ENCODE measurements at regions not wholly inside any gene's neighbourhood (a gene's known extent, or its start where the extent isn't known, plus 50 kb on each side); places are given as distances from the start of the nearest gene placed in this dataset.

DNA sequence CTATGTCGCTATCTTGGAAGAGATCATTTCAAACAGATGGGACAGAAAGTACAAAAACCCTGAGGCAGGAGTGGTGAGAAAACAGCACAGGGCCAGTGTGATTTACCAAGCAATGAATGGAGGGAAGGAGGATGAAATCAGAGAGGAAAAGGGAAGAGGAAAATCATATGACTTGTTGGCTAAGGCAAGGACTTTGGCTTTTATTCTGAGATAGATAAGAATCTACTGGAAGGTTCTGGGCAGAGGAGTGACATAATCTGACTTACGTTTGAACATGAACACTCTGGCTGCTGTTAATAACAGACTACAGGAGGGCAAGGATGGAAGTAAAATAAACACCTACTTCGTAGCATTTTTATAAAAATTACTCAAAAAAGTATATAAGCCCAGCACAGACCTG is 207.8 kb upstream of the SLC7A11 start:
- TF ChIP-seq, protein P1, sequence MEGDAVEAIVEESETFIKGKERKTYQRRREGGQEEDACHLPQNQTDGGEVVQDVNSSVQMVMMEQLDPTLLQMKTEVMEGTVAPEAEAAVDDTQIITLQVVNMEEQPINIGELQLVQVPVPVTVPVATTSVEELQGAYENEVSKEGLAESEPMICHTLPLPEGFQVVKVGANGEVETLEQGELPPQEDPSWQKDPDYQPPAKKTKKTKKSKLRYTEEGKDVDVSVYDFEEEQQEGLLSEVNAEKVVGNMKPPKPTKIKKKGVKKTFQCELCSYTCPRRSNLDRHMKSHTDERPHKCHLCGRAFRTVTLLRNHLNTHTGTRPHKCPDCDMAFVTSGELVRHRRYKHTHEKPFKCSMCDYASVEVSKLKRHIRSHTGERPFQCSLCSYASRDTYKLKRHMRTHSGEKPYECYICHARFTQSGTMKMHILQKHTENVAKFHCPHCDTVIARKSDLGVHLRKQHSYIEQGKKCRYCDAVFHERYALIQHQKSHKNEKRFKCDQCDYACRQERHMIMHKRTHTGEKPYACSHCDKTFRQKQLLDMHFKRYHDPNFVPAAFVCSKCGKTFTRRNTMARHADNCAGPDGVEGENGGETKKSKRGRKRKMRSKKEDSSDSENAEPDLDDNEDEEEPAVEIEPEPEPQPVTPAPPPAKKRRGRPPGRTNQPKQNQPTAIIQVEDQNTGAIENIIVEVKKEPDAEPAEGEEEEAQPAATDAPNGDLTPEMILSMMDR (IDR thresholded peaks at IDR 0.05): no peak
- no peak for TF ChIP-seq EP300 (IDR thresholded peaks at IDR 0.05)
